ENCODE measurements at regions not wholly inside any gene's neighbourhood (a gene's known extent, or its start where the extent isn't known, plus 50 kb on each side); places are given as distances from the start of the nearest gene placed in this dataset.

DNA sequence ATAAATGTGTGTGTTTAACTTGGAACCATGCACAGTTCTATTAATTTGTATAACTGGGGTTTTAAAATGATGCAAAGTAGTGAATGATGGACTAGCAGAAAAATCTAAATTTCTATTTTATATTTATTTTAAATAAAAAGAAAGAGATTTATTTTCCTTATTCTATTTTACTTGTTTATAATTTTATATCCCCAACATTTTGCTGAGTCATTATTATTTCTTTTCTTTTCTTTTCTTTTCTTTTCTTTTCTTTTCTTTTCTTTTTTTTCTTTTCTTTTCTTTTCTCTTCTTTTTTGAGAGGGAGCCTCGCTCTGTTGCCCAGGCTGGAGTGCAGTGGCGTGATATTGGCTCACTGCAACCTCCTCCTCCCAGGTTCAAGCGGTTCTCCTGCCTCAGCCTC is 395.0 kb upstream of the NCAM2 start:
- DNase-seq = no peak

DNA sequence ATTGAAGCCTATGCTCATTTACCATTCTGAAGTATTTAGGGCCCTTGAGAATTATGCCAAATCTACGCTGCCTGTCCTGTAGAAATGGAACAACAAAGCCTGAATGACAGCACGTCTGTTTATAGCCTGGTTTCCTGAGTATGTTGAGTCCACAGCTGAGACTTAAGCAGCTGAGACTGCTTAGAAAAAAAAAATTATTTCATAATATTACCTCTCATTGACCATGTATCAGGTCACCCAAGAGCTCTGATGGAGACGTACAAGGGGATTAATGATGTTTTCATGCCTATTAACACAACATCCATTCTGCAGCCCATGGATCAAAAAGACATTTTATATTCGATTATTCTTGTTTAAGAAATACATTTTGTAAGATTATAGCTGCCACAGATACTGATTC is 387.2 kb upstream of the NCAM2 start:
- DNase-seq = no peak

GRCh38 chr21:20613654-20614053 is 384.6 kb upstream of the NCAM2 start:
- DNase-seq = no peak

DNA sequence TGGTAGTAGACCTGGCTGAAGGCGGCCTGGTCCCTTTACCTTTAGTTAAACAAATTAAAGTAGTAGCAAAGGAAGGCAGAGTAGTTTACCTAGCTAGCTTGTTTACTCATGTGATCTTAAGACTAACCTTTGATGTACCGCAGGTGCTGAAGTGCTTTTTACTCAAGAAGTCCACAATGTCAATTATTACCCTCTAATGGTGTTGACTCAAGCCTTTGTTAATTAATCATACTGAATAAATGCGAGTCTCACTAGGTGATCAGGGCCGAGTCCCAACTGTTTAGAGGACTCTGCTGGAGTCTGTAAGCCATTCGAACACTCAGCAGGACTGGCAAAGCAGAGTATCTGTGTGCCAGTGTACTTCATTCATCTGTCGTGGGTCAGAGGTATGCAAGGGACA is 381.1 kb upstream of the NCAM2 start:
- DNase-seq = no peak

- no peak for DNase-seq
Observed at GRCh38 chr21:20618878-20619277, 379.3 kb upstream of the NCAM2 start.

DNA sequence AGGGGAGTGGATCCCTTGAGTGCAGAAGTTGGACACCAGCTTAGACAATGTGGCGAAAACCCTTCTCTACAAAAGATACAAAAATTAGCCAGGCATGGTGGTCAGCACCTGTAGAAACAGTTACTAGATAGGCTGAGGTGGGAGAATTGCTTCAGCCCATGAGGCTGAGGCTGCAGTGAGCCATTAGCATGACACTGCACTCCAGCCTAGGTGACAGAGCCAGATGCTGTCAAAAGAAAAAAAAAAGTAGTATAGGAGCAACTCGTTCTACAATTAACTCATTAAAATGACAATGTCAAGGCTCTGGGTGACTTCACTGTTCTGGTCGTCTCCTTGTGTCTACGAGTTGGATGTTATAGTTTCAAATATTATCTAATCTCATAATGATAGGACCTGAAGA is 370.6 kb upstream of the NCAM2 start:
- DNase-seq = no peak

DNA sequence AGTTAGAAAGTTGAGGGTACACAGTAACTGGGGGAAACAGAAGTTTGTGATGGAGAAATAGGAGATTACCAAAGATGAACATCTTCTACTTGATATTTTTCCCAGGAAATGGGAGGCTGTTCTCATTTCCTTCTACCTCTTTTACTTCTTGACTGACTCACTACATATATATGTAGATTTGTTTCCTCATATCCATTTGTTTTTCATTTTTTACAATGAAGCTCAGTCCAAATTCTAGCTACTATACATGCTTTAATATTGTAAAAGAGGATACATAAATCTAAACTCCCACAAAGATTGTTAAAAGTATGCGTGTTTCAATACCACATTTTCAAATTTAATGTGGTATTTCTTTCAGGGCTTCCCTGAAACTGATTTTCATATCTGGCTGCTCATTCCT is 366.6 kb upstream of the NCAM2 start:
- DNase-seq = no peak

GRCh38 chr21:20639026-20639425 is 359.2 kb upstream of the NCAM2 start:
- no peak for DNase-seq

DNA sequence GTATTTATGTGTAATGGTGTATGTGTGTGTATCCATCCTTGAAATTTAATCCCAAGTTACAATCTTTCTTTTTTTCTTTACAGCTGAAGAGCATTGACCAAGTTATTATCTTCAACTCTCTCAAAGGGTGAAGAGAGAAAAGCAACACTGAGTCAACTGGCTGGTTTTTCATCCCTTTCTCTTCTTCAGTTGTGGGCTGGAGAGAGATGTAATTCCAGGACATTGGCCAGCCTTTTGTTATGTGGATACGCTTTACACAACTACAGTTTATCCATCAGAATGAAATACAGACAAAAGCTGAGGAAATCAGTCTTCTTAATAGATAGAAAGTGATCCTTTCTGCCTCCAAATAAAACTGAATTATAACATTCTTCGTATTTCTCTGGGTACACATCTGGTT is 357.0 kb upstream of the NCAM2 start:
- no peak for DNase-seq

- no peak for DNase-seq
Observed at GRCh38 chr21:20642681-20643080, 355.5 kb upstream of the NCAM2 start.

GRCh38 chr21:20644552-20644951 is 353.7 kb upstream of the NCAM2 start:
- no peak for DNase-seq

GRCh38 chr21:20645344-20645743 is 352.9 kb upstream of the NCAM2 start:
- no peak for DNase-seq

DNA sequence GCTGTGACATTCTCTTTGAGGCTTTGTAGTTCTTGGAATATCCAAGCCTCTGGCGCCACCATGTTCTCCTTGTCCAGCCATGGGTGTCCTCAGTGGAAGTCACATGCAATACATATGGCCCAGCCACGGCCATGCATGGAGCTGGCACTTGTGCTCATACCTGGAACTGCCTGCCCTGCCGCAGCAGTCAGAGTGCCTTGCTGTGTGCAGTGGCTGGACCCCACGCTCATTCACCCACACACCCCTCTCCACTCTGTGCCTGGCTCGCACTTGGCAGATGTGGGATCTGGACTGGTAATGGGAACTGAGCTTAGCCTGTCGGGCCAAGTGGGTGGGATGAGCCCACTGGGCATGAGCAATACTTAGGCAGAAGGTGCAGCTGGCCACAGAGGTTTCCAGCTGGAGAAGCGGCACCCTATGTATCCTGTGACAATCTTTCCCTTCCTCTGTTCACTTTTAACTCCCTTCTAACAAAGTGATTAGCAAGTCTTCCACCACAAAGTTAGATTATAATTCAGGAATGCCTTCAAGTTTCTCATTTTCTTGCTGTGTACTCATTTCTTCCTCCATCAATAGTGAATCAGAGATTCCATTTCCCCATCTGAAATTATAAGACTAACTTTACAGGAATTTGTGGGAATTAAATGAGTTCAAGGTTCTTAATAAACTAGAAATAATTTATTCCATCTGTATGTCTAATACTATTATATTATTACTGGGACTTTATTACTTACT is 351.6 kb upstream of the NCAM2 start:
- no peak for DNase-seq

GRCh38 chr21:20647607-20648006 is 350.6 kb upstream of the NCAM2 start:
- no peak for DNase-seq

GRCh38 chr21:20649231-20649630 is 349.0 kb upstream of the NCAM2 start:
- DNase-seq = no peak

DNA sequence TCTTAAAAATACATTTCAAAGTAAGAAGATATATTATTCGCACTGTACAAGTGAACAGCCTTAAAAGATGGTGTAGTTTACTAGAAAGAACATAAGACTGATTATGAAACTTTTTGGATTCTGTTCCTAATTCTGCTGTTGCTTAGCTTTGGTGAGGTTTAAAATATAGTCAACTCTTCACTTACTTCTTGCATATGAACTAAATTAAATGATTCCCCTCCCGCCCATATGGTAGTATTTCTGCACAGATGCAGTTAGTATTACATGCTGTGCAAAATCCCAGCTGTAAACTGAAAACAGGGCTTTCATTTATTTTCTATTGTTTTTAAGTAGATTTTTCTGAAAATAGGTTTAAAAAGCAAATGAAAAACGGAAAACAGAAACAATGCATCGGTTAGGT is 345.4 kb upstream of the NCAM2 start:
- DNase-seq = no peak

DNA sequence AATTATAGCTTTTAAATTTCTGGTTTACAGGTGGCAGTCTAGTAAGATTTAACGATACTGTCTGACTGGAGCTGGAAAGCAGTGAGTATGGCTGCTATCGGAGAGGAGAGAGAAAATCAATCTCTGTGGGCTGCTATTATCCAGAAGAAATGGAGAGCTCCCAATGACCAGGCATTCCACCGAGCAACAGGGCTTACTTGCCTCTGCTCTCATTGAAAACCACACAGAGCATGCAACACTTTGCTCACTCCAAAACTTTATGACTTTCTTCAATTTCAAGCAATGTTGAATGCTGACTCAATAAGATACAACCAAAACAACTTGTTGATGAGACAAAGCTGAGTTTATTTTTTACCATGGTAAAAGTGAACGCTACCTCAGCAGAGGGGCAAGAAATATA is 337.0 kb upstream of the NCAM2 start:
- no peak for DNase-seq

DNA sequence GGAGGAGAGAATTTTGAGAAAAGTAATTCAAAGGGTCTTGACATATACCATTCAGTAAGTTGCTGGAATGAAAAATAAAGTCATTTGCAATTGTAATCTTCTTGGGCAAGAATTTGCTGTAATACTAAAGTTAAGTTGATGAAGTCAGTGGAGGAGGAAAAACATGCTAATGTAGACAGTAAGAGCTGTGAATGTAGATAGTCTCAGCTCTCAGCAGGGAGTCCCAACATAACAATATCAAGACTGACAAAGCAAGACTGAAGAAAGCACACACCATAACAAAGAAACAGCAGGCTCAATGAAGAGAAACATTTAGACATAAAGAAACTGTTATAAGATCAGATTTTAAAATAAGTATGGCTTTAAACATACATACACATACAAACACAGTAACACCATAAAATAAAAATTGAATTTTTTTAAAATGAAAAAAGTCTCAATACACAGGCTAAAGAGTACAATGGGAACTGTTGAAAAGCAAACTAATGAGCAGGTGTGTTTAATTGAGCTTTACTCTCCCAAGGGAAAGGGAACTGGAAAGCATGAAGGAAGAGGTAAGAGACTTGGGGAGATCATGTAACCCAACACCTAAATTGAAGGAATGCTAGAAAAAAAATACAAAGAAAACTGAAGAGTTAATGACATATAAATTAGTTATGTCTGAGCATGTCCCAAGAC is 336.3 kb upstream of the NCAM2 start:
- no peak for DNase-seq

DNA sequence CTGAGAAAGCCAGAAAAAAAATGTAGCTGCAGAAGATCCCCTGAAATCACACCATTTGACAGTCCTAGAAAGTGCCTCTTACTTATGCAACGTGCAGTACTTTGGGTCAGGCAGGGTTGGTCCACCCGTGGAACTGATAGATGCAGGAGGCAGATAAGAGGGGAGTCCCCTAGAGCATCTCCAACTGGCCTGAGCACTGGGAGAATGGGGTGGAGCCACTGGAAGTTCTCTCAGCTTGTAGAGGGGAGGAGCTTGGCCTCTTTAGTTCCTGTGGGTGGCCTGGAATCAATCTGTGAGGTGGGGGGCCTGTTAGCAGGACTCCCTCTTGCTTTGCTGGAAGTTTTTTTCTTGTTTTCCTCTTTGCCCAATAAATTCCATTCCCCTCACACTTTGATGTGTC is 335.7 kb upstream of the NCAM2 start:
- DNase-seq = no peak

DNA sequence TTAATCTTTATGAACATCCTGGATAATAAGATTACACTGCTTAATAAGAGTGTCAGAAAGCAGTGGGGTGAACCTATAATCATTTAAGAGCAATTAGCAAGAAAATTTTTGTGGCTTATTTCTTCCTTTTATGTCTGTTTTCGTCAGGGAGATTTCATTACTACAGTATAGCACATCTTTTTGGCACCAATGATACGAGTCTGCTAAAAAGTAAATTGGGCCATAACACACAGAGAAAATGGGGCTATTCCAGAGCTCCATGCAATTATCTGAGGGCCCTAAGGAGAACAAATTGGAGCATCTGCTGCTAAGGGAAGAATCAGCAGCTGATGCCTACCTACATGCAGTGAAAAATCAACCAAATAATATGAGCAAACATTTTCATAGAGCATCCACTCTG is 330.3 kb upstream of the NCAM2 start:
- no peak for DNase-seq

- no peak for DNase-seq
Observed at GRCh38 chr21:20685475-20685874, 312.7 kb upstream of the NCAM2 start.

GRCh38 chr21:20698585-20698984 is 299.6 kb upstream of the NCAM2 start:
- DNase-seq = no peak

- no peak for DNase-seq
Observed at GRCh38 chr21:20701235-20701634, 297.0 kb upstream of the NCAM2 start.

DNA sequence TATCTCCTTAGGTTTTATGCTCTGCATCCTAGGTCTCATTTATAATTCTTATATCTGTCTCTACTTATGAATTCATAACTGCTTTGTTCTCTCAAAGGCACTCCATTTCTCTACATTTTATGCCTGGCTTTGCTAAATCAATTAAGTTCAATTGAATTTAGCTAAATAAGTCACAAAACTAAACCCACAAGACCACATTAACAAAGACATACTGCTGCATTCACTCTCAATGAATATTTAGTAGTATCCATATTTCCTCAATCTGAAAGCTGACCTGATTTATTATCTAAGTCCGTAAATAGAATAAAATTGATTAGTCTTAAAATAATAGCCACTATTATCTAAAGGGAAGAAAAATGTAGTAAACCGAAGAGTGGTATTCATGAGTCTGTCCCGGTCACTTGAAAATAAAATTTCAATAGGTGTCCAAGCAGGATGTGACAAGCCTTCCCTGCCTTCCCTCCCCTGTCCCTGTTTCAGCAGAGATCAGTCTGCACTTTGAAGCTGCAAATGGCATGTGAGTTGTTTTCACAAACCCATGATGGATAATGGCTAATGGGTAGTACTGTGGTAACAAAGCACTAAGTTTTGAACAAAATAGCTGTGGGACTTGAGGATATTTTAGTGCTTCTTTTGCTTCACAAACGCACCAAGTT is 295.0 kb upstream of the NCAM2 start:
- DNase-seq = no peak

All from activated T-cell treated with anti-CD3 and anti-CD28 coated beads, Interleukin-2, amount 50 U/mL, for 48 hours (primary cell).